ENCODE measurements at regions not wholly inside any gene's neighbourhood (a gene's known extent, or its start where the extent isn't known, plus 50 kb on each side); places are given as distances from the start of the nearest gene placed in this dataset.

- H3K9me3 ChIP-seq = no peaks in the 10 kb centered on the region
- ChIA-PET CTCF (no interaction called here), POLR2A (no interaction called here)
- no peaks in the 10 kb centered on the region for H3K4me1 ChIP-seq
- FAIRE-seq (no peak), ATAC-seq (no peak), DNase-seq (ENCODE audit: low read depth in 1 of 2, low spot score in 1 of 2) (no peak)
- TF ChIP-seq ZC3H11A (IDR thresholded peaks at IDR 0.05) (no peak), MAFK (IDR thresholded peaks at IDR 0.05; ENCODE audit: partially characterized antibody) (peak; percentile 6), ZFP36 (IDR thresholded peaks at IDR 0.05; ENCODE audit: borderline replicate concordance, partially characterized antibody) (no peak)
- 45% methylated on average over 3 of the region's 3 CpGs for WGBS (ENCODE audit: missing lambda C conversion rate)
- no peak overlapping the region for H3K4me3 ChIP-seq
- no peak overlapping the region for H3K4me2 ChIP-seq
- no peak overlapping the region for H3K27ac ChIP-seq
These were observed 495.6 kb upstream of the ISX start for GRCh38 chr22:34570408-34570807.

GRCh38 chr22:34579519-34579918, 486.4 kb upstream of the ISX start:
- no peaks in the 10 kb centered on the region for H3K4me1 ChIP-seq
- ChIA-PET CTCF (no interaction called here), POLR2A (no interaction called here)
- no peaks in the 10 kb centered on the region for H3K9me3 ChIP-seq
- H3K4me3 ChIP-seq = no peak overlapping the region
- no peak overlapping the region for H3K4me2 ChIP-seq
- ATAC-seq (no peak), FAIRE-seq (no peak), DNase-seq (ENCODE audit: low read depth in 1 of 2, low spot score in 1 of 2) (no peak)
- TF ChIP-seq CHD2 (IDR thresholded peaks at IDR 0.05; ENCODE audit: low read length, partially characterized antibody) (no peak), EHMT2 (IDR thresholded peaks at IDR 0.05; ENCODE audit: low read depth) (no peak), CBX8 (IDR thresholded peaks at IDR 0.05) (no peak), BCL3 (IDR thresholded peaks at IDR 0.05) (no peak), HDAC2 (IDR thresholded peaks at IDR 0.05) (no peak), SREBF2 (IDR thresholded peaks at IDR 0.05) (no peak), ZNF302 (CRISPR knock-in tag; IDR thresholded peaks at IDR 0.05) (no peak), TP53 (CRISPR knock-in tag; IDR thresholded peaks at IDR 0.05) (no peak)
- 83% methylated on average over 2 of the region's 2 CpGs for WGBS (ENCODE audit: missing lambda C conversion rate)
- no peak overlapping the region for H3K27ac ChIP-seq

- Histone ChIP-seq H3K9me3 (no peaks in the 10 kb centered on the region), H3K4me1 (no peaks in the 10 kb centered on the region), H3K4me2 (no peak overlapping the region), H3K27ac (no peak overlapping the region), H3K4me3 (no peak overlapping the region)
- 20% methylated on average over 10 of the region's 10 CpGs for WGBS (ENCODE audit: missing lambda C conversion rate)
- no peak for TF ChIP-seq CHD2 (IDR thresholded peaks at IDR 0.05; ENCODE audit: low read length, partially characterized antibody)
- TF ChIP-seq CEBPB (IDR thresholded peaks at IDR 0.05) = no peak
- TF ChIP-seq FOSB (CRISPR knock-in tag; IDR thresholded peaks at IDR 0.05) = no peak
- no peak for TF ChIP-seq CTCF (IDR thresholded peaks at IDR 0.05)
- TF ChIP-seq JUN (IDR thresholded peaks at IDR 0.05) = no peak
- TF ChIP-seq HEYL (CRISPR knock-in tag; IDR thresholded peaks at IDR 0.05) = no peak
- ChIA-PET CTCF (interaction anchor here (0.6 kb wide), 1 partner anchor 409 kb away, joined by 3 read pairs; no protein-coding TSS in a partner anchor), POLR2A (no interaction called here)
- no peak for ATAC-seq
- DNase-seq (ENCODE audit: low read depth in 1 of 2, low spot score in 1 of 2) = no peak
- FAIRE-seq = no peak
These were observed 478.3 kb upstream of the ISX start for GRCh38 chr22:34587357-34588356.

- H3K27ac ChIP-seq = no peak overlapping the region
- CTCF ChIA-PET = interaction anchor here (0.6 to 0.7 kb wide), 2 partner anchors 240 to 436 kb away, joined by 3 read pairs; no protein-coding TSS in a partner anchor
- FAIRE-seq = no peak
- no peak overlapping the region for H3K4me3 ChIP-seq
- no peak for DNase-seq (ENCODE audit: low read depth in 1 of 2, low spot score in 1 of 2)
- POLR2A ChIA-PET = no interaction called here
- no peak for ATAC-seq
- WGBS (ENCODE audit: missing lambda C conversion rate) = 15% methylated on average over 5 of the region's 26 CpGs
- H3K4me2 ChIP-seq = no peak overlapping the region
- H3K9me3 ChIP-seq = no peaks in the 10 kb centered on the region
- no peaks in the 10 kb centered on the region for H3K4me1 ChIP-seq
- TF ChIP-seq HOXA7 (CRISPR knock-in tag; IDR thresholded peaks at IDR 0.05) (no peak), HOXB5 (CRISPR knock-in tag; IDR thresholded peaks at IDR 0.05) (no peak), E2F6 (IDR thresholded peaks at IDR 0.05; ENCODE audit: borderline replicate concordance, low read depth) (no peak), EHF (CRISPR knock-in tag; IDR thresholded peaks at IDR 0.05) (no peak), MYC (IDR thresholded peaks at IDR 0.05; ENCODE audit: borderline replicate concordance, low read length) (no peak), JUNB (IDR thresholded peaks at IDR 0.05) (no peak), GATA3 (IDR thresholded peaks at IDR 0.05; ENCODE audit: borderline replicate concordance) (no peak), NFE2L2 (conservative IDR thresholded peaks at IDR 0.05; ENCODE audit: low read length) (no peak), FOXS1 (CRISPR knock-in tag; IDR thresholded peaks at IDR 0.05) (no peak), FOSL2 (IDR thresholded peaks at IDR 0.05) (no peak), FOSL2 (CRISPR knock-in tag; IDR thresholded peaks at IDR 0.05) (no peak), ATOH8 (CRISPR knock-in tag; IDR thresholded peaks at IDR 0.05; ENCODE audit: low read depth) (no peak)
These were observed 476.9 kb upstream of the ISX start for GRCh38 chr22:34588871-34589545.
